ENCODE measurements at regions not wholly inside any gene's neighbourhood (a gene's known extent, or its start where the extent isn't known, plus 50 kb on each side); places are given as distances from the start of the nearest gene placed in this dataset.

DNA sequence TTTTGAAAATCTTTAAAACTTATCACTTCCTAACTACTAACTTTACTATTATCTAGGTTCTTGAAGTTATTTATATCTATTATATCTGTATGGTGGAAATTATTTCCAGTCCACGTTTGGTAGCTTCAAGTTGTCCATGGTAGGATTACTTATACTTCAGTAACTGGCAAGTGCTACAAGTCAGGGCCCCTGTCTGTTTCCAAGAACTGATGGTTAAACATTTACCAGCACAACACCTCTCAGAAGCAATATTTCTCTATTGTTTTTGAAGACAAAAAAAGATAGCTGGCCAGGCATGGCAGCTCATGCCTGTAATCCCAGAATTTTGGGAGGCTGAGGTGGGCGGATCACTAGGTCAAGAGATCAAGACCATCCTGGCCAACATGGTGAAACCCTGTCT is 240.4 kb upstream of the RHOBTB1 start:
- no peak for DNase-seq

- no peak for DNase-seq
These were observed 240.0 kb upstream of the RHOBTB1 start for GRCh38 chr10:61183967-61184366.

- no peak for DNase-seq
These were observed 237.8 kb upstream of the RHOBTB1 start for GRCh38 chr10:61181832-61182231.

GRCh38 chr10:61179771-61180170 is 235.8 kb upstream of the RHOBTB1 start:
- DNase-seq: no peak

DNA sequence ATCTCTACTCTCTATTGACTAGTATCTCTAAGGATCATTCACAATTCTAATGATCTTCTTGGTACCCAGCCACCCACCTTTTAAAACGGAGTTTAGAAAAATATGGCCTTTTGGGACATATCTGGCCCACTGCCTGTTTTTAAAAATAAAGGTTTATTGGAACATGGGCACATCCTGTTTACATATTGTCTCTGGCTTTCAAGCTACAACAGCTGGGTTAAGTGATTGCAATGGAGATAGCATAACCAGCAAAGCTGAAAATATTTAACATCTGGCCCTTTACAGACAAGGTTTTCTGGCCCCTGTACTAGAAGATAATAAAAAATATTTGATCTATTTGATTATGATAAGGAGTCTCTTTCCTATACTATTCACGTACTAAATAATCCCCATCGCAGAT is 232.4 kb upstream of the RHOBTB1 start:
- no peak for DNase-seq

- no peak for DNase-seq
These were observed 231.3 kb upstream of the RHOBTB1 start for GRCh38 chr10:61175316-61175715.

DNA sequence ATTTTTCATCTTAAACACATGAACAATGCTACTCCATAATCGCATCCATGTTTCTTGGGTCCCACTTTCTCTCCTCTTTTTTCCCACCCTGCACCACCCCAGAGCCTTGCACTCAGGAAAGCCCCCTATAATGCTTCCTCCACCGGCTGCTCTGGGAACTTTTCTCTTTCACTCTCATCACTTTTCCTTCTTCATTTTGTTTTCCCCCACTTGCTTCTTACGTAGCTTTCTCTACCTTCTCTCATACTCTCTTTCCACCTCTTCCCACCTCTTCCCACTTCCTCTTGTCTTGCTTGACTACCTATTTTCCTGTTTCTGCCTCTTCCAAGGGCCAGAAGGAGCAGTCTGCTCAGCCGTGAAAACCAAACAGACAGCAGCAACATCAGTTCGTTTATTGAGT is 229.5 kb upstream of the RHOBTB1 start:
- DNase-seq: no peak

- no peak for DNase-seq
These were observed 228.4 kb upstream of the RHOBTB1 start for GRCh38 chr10:61172182-61172926.

GRCh38 chr10:61170594-61170993 is 226.6 kb upstream of the RHOBTB1 start:
- DNase-seq: no peak

- peak; percentile 7 for DNase-seq
These were observed 225.3 kb upstream of the RHOBTB1 start for GRCh38 chr10:61169294-61169693.

DNA sequence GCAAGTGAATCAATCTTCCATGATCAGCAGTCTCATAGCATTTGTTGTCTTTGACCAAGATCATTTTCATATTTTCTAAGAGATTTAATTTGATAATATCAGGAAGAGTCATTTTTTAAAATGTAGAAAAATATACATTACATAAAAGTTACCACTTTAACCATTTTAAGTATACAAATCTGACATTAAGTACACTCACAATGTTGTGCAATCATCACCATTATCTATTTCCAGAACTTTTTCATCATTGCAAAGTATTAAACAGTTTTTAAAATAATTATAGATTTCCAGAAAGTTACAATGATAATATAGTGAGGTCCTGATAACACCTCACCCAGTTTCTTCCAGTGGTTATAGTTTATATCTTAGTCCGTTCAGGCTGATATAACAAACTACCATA is 222.5 kb upstream of the RHOBTB1 start:
- DNase-seq: no peak

- DNase-seq: no peak
These were observed 222.1 kb upstream of the RHOBTB1 start for GRCh38 chr10:61166065-61166464.

DNA sequence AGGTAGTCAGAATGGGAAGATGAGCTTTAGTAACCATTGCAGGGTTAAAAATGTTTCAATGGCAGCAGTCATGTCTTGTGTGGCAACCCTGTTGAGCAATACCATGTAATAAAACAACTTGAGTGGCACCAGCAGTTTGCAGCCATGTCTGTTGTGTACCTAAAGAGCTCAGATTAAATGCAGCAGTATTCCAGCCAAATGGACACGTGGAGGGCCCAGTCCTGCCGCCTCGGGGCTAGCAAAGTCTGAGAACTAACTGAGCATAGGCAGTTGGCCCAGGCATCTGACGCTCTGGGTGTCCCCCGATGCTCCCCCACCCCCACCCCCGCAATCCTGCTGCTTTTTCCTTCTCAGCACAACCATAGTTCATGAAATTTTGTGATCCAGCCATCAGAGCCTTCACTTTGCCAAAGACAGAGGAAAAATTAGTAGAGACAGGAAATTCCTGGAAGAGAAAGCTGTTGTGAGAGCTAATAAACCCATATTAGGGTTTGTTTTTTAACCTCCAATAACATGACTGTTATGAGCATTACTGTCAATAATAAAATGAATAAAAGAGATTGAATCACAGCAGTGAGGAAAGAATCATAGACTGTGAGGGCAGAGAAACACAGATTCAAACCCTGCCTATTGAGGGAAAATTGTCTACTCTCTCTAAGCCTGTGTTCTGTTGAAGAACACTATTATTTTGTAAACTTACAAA is 220.6 kb upstream of the RHOBTB1 start:
- DNase-seq: no peak

GRCh38 chr10:61163403-61163802 is 219.4 kb upstream of the RHOBTB1 start:
- DNase-seq: no peak

DNA sequence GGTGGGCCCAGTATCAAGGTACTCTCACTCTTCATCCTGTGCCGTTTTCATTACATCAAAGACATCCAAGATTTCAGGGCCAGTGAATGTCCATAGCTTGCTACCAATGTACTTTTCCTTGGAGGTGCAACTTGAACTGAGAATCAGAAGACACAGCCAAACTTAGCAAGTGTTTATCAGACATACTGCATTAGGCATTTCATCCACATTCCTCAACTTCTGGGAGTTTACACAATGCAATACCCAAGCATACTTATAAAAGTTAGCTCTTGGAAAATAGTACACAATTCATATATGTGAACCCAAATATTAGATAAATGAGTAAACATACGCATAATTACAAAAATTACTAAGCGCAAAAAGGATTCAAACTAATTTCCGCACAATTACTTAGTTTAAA is 216.3 kb upstream of the RHOBTB1 start:
- DNase-seq: no peak

DNA sequence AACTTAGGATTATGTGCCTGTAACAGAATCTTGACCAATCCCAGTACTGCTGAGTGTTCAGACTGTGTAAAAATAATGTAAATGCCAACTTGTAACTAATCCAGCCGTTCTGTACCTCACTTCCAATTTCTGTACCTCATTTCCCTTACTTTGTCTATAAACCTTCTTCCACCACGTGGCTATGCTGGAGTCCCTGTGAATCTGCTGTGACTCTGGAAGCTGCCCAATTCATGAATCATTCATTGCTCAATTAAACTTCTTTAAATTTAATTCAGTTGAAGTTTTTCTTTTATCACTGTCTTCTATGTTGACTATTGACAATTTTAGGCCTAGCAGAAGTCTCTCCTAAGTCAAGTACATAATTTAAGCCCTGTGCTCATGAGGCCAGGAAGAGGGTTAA is 215.3 kb upstream of the RHOBTB1 start:
- no peak for DNase-seq

DNA sequence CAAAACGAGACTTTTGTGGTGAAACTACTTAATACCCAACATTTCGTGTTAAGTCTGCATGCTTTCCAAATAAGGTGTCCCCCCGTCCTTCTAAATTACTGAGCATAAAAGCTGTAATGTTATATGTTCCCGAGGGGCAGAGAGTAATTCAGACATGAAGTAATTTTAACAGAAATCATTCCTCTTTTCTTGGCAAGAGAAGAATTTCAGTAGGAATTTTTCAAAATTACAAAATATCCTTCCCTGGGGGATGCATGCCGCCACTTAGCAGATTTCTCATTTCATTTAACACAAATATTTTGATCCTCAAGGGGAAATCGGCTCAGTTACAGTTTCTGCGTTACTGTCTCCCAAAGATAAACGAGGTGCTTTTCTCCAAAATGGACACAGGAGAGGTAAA is 213.2 kb upstream of the RHOBTB1 start:
- DNase-seq: no peak

DNA sequence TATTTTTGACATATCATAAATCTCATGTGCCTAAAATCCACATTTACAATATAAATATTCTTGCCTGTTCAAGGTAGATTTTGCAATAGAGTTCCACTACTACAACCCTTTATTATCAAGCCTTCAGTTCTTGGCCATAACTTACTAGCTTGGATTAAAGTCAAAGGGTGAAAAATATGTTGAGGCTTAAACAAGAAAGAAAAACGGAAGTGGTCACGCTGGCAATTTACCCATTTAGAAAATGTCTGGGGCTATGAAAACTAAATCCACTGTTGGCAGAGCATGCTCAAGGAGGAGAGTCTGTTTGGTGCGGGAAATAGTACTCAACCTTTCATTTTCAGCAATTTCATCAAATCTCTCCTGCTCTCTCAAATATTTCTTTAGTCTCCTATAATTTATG is 209.8 kb upstream of the RHOBTB1 start:
- no peak for DNase-seq

DNA sequence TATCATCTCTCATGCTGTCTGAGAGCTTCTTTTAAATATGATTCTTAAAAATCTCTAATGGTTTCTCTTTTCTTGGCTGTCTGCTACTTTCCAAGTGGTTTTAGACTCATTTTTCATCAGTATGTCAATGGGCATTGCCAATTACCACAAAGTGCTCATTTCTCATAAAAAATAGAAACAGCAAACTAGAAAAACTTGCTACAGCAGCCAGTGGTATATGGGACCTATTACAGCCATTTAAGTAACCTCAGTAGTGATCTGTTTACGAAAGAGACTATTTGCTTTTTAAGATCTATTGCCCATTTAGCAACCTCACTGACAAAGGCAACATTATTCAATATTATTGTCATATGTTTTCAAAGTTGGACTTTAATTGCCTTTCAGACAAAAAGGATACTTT is 207.1 kb upstream of the RHOBTB1 start:
- DNase-seq: no peak

DNA sequence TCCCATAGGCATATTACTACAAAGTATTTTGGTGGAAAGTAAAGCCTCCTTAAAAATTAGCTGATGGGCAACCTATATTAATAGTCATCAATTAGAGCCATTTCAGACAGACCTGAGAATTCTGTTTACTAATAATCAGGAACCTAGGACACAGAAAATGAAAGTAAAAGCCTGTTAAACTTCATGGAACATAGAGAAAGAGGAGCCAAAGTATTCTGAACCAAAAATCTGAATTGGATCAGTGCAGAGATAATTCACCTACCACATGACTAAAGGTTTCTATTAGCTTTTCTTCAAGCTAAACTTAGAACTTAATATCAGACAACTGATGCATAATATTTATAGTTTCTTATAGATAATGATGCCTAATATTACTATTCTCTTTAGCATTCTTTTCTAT is 204.5 kb upstream of the RHOBTB1 start:
- no peak for DNase-seq

- no peak for DNase-seq
These were observed 199.0 kb upstream of the RHOBTB1 start for GRCh38 chr10:61142987-61143386.

DNA sequence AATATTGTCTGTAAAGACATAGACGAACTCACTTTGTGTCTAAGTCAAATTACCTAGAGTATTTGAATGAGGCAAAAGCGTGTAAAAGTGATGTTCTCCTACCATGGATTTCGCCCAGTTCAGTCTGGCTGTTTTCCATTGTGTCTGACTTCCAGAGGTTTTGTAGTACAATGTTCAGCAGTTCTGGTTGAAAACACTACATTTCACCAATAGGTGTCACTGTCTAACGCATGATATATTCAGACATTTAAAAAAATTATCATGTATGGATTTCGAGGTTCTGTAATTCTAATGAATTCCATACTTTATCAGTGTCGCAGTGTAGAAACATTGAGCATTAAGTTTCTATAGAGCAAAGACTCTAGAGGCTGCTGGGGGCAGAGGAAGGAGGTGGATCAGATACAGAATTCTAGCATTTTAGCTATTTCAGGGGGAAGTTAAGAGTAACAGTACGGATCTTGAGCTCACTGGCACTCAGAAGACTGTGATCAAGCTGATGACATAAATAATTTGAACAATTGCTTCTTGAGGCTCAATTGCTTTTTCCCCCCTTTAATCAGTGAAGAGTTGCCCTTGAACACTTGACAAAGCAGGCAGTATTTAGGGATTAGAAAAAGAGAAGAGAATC is 196.9 kb upstream of the RHOBTB1 start:
- DNase-seq: peak; percentile 24

GRCh38 chr10:61139592-61139953 is 195.6 kb upstream of the RHOBTB1 start:
- no peak for DNase-seq
